ENCODE measurements at regions not wholly inside any gene's neighbourhood (a gene's known extent, or its start where the extent isn't known, plus 50 kb on each side); places are given as distances from the start of the nearest gene placed in this dataset.

- TF ChIP-seq ZBTB8A (IDR thresholded peaks at IDR 0.05; ENCODE audit: partially characterized antibody) (no peak), ETS1 (conservative IDR thresholded peaks at IDR 0.05; ENCODE audit: control insufficient read depth, low read depth, low read length) (no peak), RBBP5 (IDR thresholded peaks at IDR 0.05; ENCODE audit: borderline replicate concordance, insufficient read depth, low read length, poor library complexity, severe bottlenecking) (no peak), DPF2 (IDR thresholded peaks at IDR 0.05) (peak; percentile 20; the same call in 1 of the 2 replicates), NR1H2 (CRISPR knock-in tag; IDR thresholded peaks at IDR 0.05) (no peak), HSF4 (CRISPR knock-in tag; IDR thresholded peaks at IDR 0.05; ENCODE audit: borderline replicate concordance) (no peak), ZNF146 (CRISPR knock-in tag; IDR thresholded peaks at IDR 0.05; ENCODE audit: unreplicated experiment) (no peak), TEAD1 (CRISPR knock-in tag; IDR thresholded peaks at IDR 0.05) (no peak), ZNF133 (CRISPR knock-in tag; IDR thresholded peaks at IDR 0.05) (no peak), HNRNPLL (IDR thresholded peaks at IDR 0.05; ENCODE audit: low read depth, low read length, poor library complexity, severe bottlenecking) (no peak), DLX4 (CRISPR knock-in tag; IDR thresholded peaks at IDR 0.05) (no peak), ZNF184 (CRISPR knock-in tag; IDR thresholded peaks at IDR 0.05) (no peak), SPI1 (IDR thresholded peaks at IDR 0.05; ENCODE audit: borderline replicate concordance, low read depth, low read length) (no peak), KLF6 (CRISPR knock-in tag; IDR thresholded peaks at IDR 0.05; ENCODE audit: borderline replicate concordance) (no peak), ZNF384 (IDR thresholded peaks at IDR 0.05; ENCODE audit: low read depth, low read length) (peak; percentile 31; the same call in 1 of the 2 replicates), MAFF (IDR thresholded peaks at IDR 0.05; ENCODE audit: low read length) (0 out of 2 replicates have a peak, but pooled peaks have one; percentile 26), MTF1 (CRISPR knock-in tag; IDR thresholded peaks at IDR 0.05; ENCODE audit: borderline replicate concordance) (no peak), ZBTB43 (CRISPR knock-in tag; IDR thresholded peaks at IDR 0.05) (no peak), ZC3H4 (CRISPR knock-in tag; IDR thresholded peaks at IDR 0.05; ENCODE audit: borderline replicate concordance) (no peak), NCOA4 (IDR thresholded peaks at IDR 0.05; ENCODE audit: partially characterized antibody) (no peak), ETS2 (tag; IDR thresholded peaks at IDR 0.05; ENCODE audit: borderline replicate concordance, poor library complexity, severe bottlenecking) (no peak), ZNF507 (tag; conservative IDR thresholded peaks at IDR 0.05) (no peak), TAF15 (IDR thresholded peaks at IDR 0.05; ENCODE audit: low read depth, low read length) (no peak), TCF3 (CRISPR knock-in tag; IDR thresholded peaks at IDR 0.05) (peak; percentile 51; the same call in 1 of the 2 replicates)
- TF ChIP-seq, protein P1, sequence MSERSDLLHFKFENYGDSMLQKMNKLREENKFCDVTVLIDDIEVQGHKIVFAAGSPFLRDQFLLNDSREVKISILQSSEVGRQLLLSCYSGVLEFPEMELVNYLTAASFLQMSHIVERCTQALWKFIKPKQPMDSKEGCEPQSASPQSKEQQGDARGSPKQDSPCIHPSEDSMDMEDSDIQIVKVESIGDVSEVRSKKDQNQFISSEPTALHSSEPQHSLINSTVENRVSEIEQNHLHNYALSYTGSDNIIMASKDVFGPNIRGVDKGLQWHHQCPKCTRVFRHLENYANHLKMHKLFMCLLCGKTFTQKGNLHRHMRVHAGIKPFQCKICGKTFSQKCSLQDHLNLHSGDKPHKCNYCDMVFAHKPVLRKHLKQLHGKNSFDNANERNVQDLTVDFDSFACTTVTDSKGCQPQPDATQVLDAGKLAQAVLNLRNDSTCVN (CRISPR knock-in tag; IDR thresholded peaks at IDR 0.05): no peak
These were observed 175.1 kb upstream of the CTNNB1 start (continued) for GRCh38 chr3:41024031-41024836.
